GM23248 (cell line): ENCODE measurements at regions not wholly inside any gene's neighbourhood (a gene's known extent, or its start where the extent isn't known, plus 50 kb on each side); places are given as distances from the start of the nearest gene placed in this dataset.

ENCODE experiments used
- DNase-seq: peaks from one replicate; pipeline ENCODE4 v3.0.0-alpha.2; 2015
- H2AFZ ChIP-seq: fragments of 200-600 bp; sonication (generic); 2 replicates; pipeline ENCODE4 v1.6.1; 2016; ENCODE audit warnings: antibody characterized with exemption
- H3F3A ChIP-seq: fragments of 200-600 bp; sonication (generic); 2 replicates; pipeline ENCODE4 v1.6.1; 2016; ENCODE audit warnings: mild to moderate bottlenecking, antibody characterized with exemption, mixed run types; ENCODE audit not compliant: insufficient read depth
- H3K27ac ChIP-seq: fragments of 200-600 bp; sonication (generic); 2 replicates; pipeline ENCODE4 v1.5.1; 2016; ENCODE audit warnings: mild to moderate bottlenecking
- H3K27me3 ChIP-seq: fragments of 200-600 bp; sonication (generic); replicated peaks from 2 replicates; pipeline ENCODE4 v1.6.1; 2016; ENCODE audit warnings: mild to moderate bottlenecking; ENCODE audit not compliant: insufficient read depth
- H3K36me3 ChIP-seq: fragments of 200-600 bp; sonication (generic); 2 replicates; pipeline ENCODE4 v1.6.1; 2016; ENCODE audit warnings: low read depth, mild to moderate bottlenecking
- H3K4me1 ChIP-seq: fragments of 200-600 bp; sonication (generic); 2 replicates; pipeline ENCODE4 v1.6.1; 2016; ENCODE audit warnings: mild to moderate bottlenecking; ENCODE audit not compliant: insufficient read depth
- H3K4me2 ChIP-seq: fragments of 200-600 bp; sonication (generic); one replicate; pipeline ENCODE4 v1.6.1; 2016; ENCODE audit warnings: mild to moderate bottlenecking; ENCODE audit not compliant: unreplicated experiment
- H3K4me3 ChIP-seq: fragments of 200-600 bp; sonication (generic); 2 replicates; pipeline ENCODE4 v1.5.1; 2016; ENCODE audit warnings: mild to moderate bottlenecking
- H3K79me2 ChIP-seq: fragments of 200-600 bp; sonication (generic); 2 replicates; pipeline ENCODE4 v1.6.1; 2016; ENCODE audit warnings: mild to moderate bottlenecking; ENCODE audit not compliant: insufficient read depth
- H3K9ac ChIP-seq: fragments of 200-600 bp; sonication (generic); 2 replicates; pipeline ENCODE4 v1.6.1; 2016; ENCODE audit warnings: mild to moderate bottlenecking
- H3K9me2 ChIP-seq: fragments of 200-600 bp; sonication (generic); 2 replicates; pipeline ENCODE4 v1.6.1; 2016; ENCODE audit warnings: mixed run types, mild to moderate bottlenecking, moderate library complexity; ENCODE audit not compliant: insufficient read depth
- H3K9me3 ChIP-seq: fragments of 200-600 bp; sonication (generic); one replicate; pipeline ENCODE4 v1.6.1; 2017; ENCODE audit warnings: low read depth
- H4K20me1 ChIP-seq: fragments of 200-600 bp; sonication (generic); 2 replicates; pipeline ENCODE4 v1.6.0; 2016; ENCODE audit not compliant: insufficient read depth
- EZH2 ChIP-seq: fragments of 200-600 bp; sonication (generic); IDR thresholded peaks from 2 replicates; pipeline ENCODE4 v1.6.1; 2018; ENCODE audit warnings: antibody characterized with exemption, mild to moderate bottlenecking; ENCODE audit not compliant: insufficient read depth, poor library complexity, severe bottlenecking
- EZH2phosphoT487 ChIP-seq: fragments of 200-600 bp; sonication (generic); IDR thresholded peaks from 2 replicates; pipeline ENCODE4 v1.6.1; 2018; ENCODE audit warnings: antibody characterized with exemption, moderate library complexity, mild to moderate bottlenecking, low read depth; ENCODE audit not compliant: insufficient read depth
- WGBS, 2 experiments: methylation state at CpG; one replicate each; pipeline ENCODE4 v1.1.6; 2015 to 2017; ENCODE audit warnings: low lambda C conversion rate in 2 of 2, low coverage in 1 of 2; ENCODE audit errors: missing lambda C conversion rate in 2 of 2; 5-methylcytosine and 5-hydroxymethylcytosine counted together
- in situ Hi-C: fragments of 300-500 bp; cut with MboI; formaldehyde crosslinking; loops from 2 replicates; pipeline ENCODE4 v1.15.0; 2020

DNA sequence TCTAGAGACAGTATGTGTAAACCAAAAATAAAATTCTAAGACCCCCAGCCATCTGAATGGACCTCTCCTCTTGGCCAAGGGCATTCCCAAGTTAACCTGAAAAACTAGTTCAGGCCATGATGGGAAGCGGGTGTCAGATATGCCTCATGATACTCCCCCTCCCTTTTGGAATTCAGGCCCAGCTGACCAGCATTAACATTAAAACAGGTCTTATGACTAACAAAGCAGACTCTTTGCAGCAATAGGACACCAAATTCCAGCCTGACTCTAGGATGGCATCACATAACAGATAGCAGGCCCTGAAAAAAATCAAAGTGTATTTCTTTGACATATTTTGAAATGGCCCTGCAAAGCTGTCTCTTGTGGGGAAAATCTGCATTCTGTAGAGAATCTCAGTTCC lies 73.3 kb upstream of the L3MBTL4 start:
- 71 to 86% methylated on average over 1 of the region's 1 CpG for WGBS, 2 experiments
- Histone ChIP-seq H3K9ac (no peak overlapping the region), H3K4me1 (no peaks in the 10 kb centered on the region), H3F3A (no peaks in the 10 kb centered on the region), H3K4me2 (no peak overlapping the region), H3K9me3 (no peaks in the 10 kb centered on the region), H3K4me3 (no peak overlapping the region), H3K36me3 (no peaks in the 10 kb centered on the region), H2AFZ (no peak overlapping the region), H3K79me2 (no peaks in the 10 kb centered on the region), H4K20me1 (no peaks in the 10 kb centered on the region), H3K9me2 (no peaks in the 10 kb centered on the region), H3K27me3 (no peaks in the 10 kb centered on the region), H3K27ac (no peak overlapping the region)
- no peak for DNase-seq
- in situ Hi-C loops: loop anchor here (10.0 kb wide), 1 partner anchor 613 kb away; no protein-coding TSS in a partner anchor
- TF ChIP-seq EZH2phosphoT487 (no peak), EZH2 (no peak)

DNA sequence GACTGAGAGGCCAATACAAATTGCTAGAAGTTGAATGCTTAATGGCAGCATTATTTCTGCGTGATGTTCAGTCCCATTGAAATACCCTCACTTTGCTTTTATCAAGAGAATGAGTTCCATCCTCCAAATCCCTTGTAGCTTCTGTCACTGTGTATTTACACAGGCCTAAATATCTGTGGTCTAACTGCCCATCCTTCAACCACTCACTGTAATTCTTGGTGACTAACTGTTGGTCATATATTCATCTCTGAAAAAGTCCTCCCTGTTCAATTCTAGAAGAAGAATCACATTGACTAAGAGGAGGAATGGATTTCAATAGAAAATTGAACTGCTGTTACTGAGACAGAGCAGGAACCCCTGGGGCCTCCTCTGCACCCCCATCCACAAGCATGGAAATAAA lies 74.2 kb upstream of the L3MBTL4 start:
- no peak overlapping the region for H3K9ac ChIP-seq
- no peaks in the 10 kb centered on the region for H3K36me3 ChIP-seq
- H3K4me2 ChIP-seq: no peak overlapping the region
- no peaks in the 10 kb centered on the region for H4K20me1 ChIP-seq
- in situ Hi-C loops: loop anchor here (10.0 kb wide), 1 partner anchor 614 kb away; no protein-coding TSS in a partner anchor
- no peaks in the 10 kb centered on the region for H3K9me3 ChIP-seq
- no peaks in the 10 kb centered on the region for H3K4me1 ChIP-seq
- H3F3A ChIP-seq: no peaks in the 10 kb centered on the region
- TF ChIP-seq EZH2 (no peak), EZH2phosphoT487 (no peak)
- H3K9me2 ChIP-seq: no peaks in the 10 kb centered on the region
- 79 to 83% methylated on average over 1 of the region's 1 CpG for WGBS, 2 experiments
- no peaks in the 10 kb centered on the region for H3K27me3 ChIP-seq
- no peak overlapping the region for H3K27ac ChIP-seq
- H3K4me3 ChIP-seq: no peak overlapping the region
- H2AFZ ChIP-seq: no peak overlapping the region
- DNase-seq: peak; percentile 6
- no peaks in the 10 kb centered on the region for H3K79me2 ChIP-seq

DNA sequence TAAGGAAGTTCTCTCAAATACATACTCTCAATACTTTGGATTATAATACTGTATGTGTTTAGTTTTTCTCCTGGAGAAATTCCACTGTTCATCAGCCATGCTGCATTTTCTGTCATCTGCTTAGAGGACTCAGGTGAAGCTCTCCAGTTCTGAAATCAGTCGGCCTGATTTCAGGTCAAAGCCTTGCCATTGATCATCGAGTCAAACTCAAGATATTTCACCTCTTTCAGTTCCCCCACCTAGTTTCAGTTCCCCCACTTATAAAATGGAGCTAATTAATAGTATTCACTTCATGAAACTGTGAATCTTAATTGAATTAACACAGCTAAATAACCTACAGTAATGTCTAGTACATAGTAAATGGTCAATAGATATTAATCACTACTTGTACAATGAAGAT lies 75.3 kb upstream of the L3MBTL4 start:
- no peaks in the 10 kb centered on the region for H3K9me3 ChIP-seq
- H3K4me1 ChIP-seq: no peaks in the 10 kb centered on the region
- H3K4me2 ChIP-seq: no peak overlapping the region
- TF ChIP-seq EZH2phosphoT487 (no peak), EZH2 (no peak)
- WGBS, 2 experiments: 48 to 60% methylated on average over 2 of the region's 2 CpGs
- H3K27me3 ChIP-seq: no peaks in the 10 kb centered on the region
- H3F3A ChIP-seq: no peaks in the 10 kb centered on the region
- no peak for DNase-seq
- H3K27ac ChIP-seq: no peak overlapping the region
- H3K36me3 ChIP-seq: no peaks in the 10 kb centered on the region
- H3K9ac ChIP-seq: no peak overlapping the region
- H4K20me1 ChIP-seq: no peaks in the 10 kb centered on the region
- in situ Hi-C loops: loop anchor here (10.0 kb wide), 1 partner anchor 615 kb away; no protein-coding TSS in a partner anchor
- H3K4me3 ChIP-seq: no peak overlapping the region
- H3K9me2 ChIP-seq: no peaks in the 10 kb centered on the region
- no peak overlapping the region for H2AFZ ChIP-seq
- H3K79me2 ChIP-seq: no peaks in the 10 kb centered on the region

DNA sequence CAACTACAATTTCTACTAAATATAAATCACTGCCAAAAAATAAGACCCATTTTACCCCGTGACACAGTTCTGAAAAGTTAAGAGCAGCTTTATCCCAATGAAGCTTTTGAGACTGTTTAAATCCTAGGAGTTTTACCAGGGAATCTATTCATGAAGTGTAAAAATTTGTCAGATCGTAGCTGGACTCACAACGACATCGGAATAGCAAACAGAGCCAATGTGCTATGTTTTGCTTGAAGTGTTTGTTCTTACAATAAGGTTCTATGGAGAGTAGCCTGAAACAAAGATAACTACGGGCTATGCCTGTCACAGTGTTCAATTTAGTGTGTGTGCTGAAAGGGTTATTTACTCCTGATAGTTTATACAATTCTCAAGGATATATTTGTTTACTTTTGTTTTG lies 78.5 kb upstream of the L3MBTL4 start:
- H3K9ac ChIP-seq: no peak overlapping the region
- 54 to 61% methylated on average over 5 of the region's 5 CpGs for WGBS, 2 experiments

DNA sequence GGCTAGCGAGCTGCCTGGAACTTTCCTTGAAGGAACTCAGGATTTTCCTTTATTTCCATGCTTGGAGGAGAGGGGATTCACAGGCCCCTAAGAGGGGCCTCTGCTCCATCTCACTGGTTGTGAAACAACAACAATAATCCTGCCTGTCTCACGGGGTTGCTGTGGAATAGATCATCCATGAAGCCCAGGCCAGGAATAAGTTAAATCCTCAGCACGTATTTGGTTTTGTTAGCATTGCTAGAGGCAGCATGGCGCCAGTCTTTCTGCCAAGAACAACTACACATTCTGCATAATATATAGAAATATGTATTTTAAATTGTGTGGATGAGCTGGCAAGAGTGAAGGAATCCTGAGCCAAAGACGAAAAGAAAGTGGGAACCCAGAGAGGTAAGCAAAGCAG lies 80.8 kb upstream of the L3MBTL4 start:
- no peak for DNase-seq
- 44 to 48% methylated on average over 5 of the region's 5 CpGs for WGBS, 2 experiments
- in situ Hi-C loops: no loop called here

More for the DNA sequence above, 78.5 kb upstream of the L3MBTL4 start:
- H3K27ac ChIP-seq: no peak overlapping the region
- H3F3A ChIP-seq: no peaks in the 10 kb centered on the region
- H3K4me2 ChIP-seq: no peak overlapping the region
- DNase-seq: no peak
- no peaks in the 10 kb centered on the region for H4K20me1 ChIP-seq
- no peaks in the 10 kb centered on the region for H3K9me2 ChIP-seq
- no peaks in the 10 kb centered on the region for H3K36me3 ChIP-seq
- H3K9me3 ChIP-seq: no peaks in the 10 kb centered on the region
- H2AFZ ChIP-seq: no peak overlapping the region
- no peaks in the 10 kb centered on the region for H3K4me1 ChIP-seq
- H3K4me3 ChIP-seq: no peak overlapping the region
- TF ChIP-seq EZH2 (no peak), EZH2phosphoT487 (no peak)
- no peaks in the 10 kb centered on the region for H3K27me3 ChIP-seq
- in situ Hi-C loops: no loop called here
- no peaks in the 10 kb centered on the region for H3K79me2 ChIP-seq

More for the DNA sequence above, 80.8 kb upstream of the L3MBTL4 start:
- H4K20me1 ChIP-seq: no peaks in the 10 kb centered on the region
- H3K9me3 ChIP-seq: no peaks in the 10 kb centered on the region
- no peaks in the 10 kb centered on the region for H3K27me3 ChIP-seq
- H3K9me2 ChIP-seq: no peaks in the 10 kb centered on the region
- H3K4me1 ChIP-seq: no peaks in the 10 kb centered on the region
- H3K79me2 ChIP-seq: no peaks in the 10 kb centered on the region
- H3K9ac ChIP-seq: no peak overlapping the region
- no peaks in the 10 kb centered on the region for H3K36me3 ChIP-seq
- no peaks in the 10 kb centered on the region for H3F3A ChIP-seq
- no peak overlapping the region for H3K27ac ChIP-seq
- no peak overlapping the region for H3K4me2 ChIP-seq
- TF ChIP-seq EZH2 (no peak), EZH2phosphoT487 (no peak)
- no peak overlapping the region for H3K4me3 ChIP-seq
- H2AFZ ChIP-seq: no peak overlapping the region
